Rectal smooth muscle tissue (tissue), 1 donor: ENCODE measurements at regions not wholly inside any gene's neighbourhood (a gene's known extent, or its start where the extent isn't known, plus 50 kb on each side); places are given as distances from the start of the nearest gene placed in this dataset.

Experiments
- H3K27ac ChIP-seq: one replicate; pipeline ENCODE4 v1.7.0; 2013; ENCODE audit warnings: low read depth, low read length, inconsistent platforms
- H3K27me3 ChIP-seq: one replicate; pipeline ENCODE4 v1.7.0; 2013; ENCODE audit warnings: low read length; ENCODE audit not compliant: control insufficient read depth, insufficient read depth
- H3K36me3 ChIP-seq: one replicate; pipeline ENCODE4 v1.7.0; 2013; ENCODE audit warnings: low read length; ENCODE audit not compliant: control insufficient read depth, insufficient read depth
- H3K4me1 ChIP-seq: one replicate; pipeline ENCODE4 v1.7.0; 2013; ENCODE audit warnings: low read length; ENCODE audit not compliant: control insufficient read depth, insufficient read depth
- H3K4me3 ChIP-seq: one replicate; pipeline ENCODE4 v1.7.0; 2013; ENCODE audit warnings: low read length
- H3K9ac ChIP-seq: one replicate; pipeline ENCODE4 v1.7.0; 2013; ENCODE audit warnings: low read length

- H3K4me3 ChIP-seq, result no peak overlapping the region
- H3K36me3 ChIP-seq, result no peaks in the 10 kb centered on the region
- no peak overlapping the region for H3K9ac ChIP-seq
- H3K27me3 ChIP-seq, result no peaks in the 10 kb centered on the region
- no peak overlapping the region for H3K27ac ChIP-seq
- peaks cover 5% of the 10 kb centered on the region for H3K4me1 ChIP-seq
Observed at GRCh38 chr12:108390495-108391203, 51.5 kb upstream of the CMKLR1 start.

- no peak overlapping the region for H3K4me3 ChIP-seq
- peaks cover 5% of the 10 kb centered on the region for H3K4me1 ChIP-seq
- H3K9ac ChIP-seq, result no peak overlapping the region
- H3K27me3 ChIP-seq, result no peaks in the 10 kb centered on the region
- no peak overlapping the region for H3K27ac ChIP-seq
- no peaks in the 10 kb centered on the region for H3K36me3 ChIP-seq
Observed at GRCh38 chr12:108389544-108389943, 50.4 kb upstream of the CMKLR1 start.
